ENCODE measurements at regions not wholly inside any gene's neighbourhood (a gene's known extent, or its start where the extent isn't known, plus 50 kb on each side); places are given as distances from the start of the nearest gene placed in this dataset.
"Not testable (repeated sequence)": the region's sequence is repeated elsewhere in the genome, so short reads cannot be mapped to it uniquely, and the experiment has no call there.

DNA sequence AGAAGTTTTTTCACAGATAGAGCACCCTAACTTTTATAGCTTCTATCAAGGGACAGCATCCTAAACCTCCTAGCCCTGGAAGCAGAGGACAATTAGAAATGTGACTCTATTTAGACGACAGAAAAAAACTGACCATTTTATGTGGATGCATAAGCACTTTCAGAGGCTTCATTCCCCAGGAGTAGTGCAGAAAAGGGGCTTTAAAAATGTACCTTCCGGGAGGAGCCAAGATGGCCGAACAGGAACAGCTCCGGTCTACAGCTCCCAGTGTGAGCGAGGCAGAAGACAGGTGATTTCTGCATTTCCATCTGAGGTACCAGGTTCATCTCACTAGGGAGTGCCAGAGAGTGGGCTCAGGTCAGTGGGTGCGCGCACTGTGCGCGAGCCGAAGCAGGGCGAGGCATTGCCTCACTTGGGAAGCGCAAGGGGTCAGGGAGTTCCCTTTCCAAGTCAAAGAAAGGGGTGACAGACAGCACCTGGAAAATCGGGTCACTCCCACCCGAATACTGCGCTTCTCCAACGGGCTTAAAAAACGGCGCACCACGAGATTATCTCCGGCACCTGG, 416.4 kb upstream of the C1orf87 start:
- H3K4me1 Mint-ChIP-seq; H3K36me3 Mint-ChIP-seq (ENCODE audit: low read depth); DNase-seq; H3K9me3 ChIP-seq (ENCODE audit: control insufficient read depth, low read length, poor library complexity, severe bottlenecking); ATAC-seq; H3K4me3 Mint-ChIP-seq; H3K27ac Mint-ChIP-seq; H3K27me3 Mint-ChIP-seq: not testable (repeated sequence)

DNA sequence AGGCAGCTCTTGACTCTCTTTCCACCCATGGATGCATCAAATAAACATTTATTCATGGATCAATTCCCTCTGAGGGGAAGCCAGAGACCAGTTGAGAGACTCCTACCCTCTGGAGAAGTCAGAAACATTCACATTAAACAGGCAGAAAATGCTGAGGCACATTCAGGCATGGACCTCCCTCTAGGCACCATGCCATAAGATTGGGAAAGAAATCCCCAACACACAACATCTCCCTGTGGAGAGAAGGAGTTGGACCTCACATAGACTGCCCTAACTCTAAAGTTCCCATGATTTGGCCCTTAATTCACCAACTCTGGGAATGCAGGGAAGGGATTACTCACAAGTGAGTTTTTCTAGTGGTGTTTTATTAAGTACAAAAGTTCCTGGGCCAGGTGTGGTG, 415.3 kb upstream of the C1orf87 start:
- no peak overlapping the region for H3K4me3 Mint-ChIP-seq
- H3K9me3 ChIP-seq (ENCODE audit: control insufficient read depth, low read length, poor library complexity, severe bottlenecking): no peaks in the 10 kb centered on the region
- no peaks in the 10 kb centered on the region for H3K36me3 Mint-ChIP-seq (ENCODE audit: low read depth)
- DNase-seq (no peak), ATAC-seq (no peak)
- H3K4me1 Mint-ChIP-seq: no peaks in the 10 kb centered on the region
- no peak overlapping the region for H3K27ac Mint-ChIP-seq
- H3K27me3 Mint-ChIP-seq: peaks cover 5% of the 10 kb centered on the region

DNA sequence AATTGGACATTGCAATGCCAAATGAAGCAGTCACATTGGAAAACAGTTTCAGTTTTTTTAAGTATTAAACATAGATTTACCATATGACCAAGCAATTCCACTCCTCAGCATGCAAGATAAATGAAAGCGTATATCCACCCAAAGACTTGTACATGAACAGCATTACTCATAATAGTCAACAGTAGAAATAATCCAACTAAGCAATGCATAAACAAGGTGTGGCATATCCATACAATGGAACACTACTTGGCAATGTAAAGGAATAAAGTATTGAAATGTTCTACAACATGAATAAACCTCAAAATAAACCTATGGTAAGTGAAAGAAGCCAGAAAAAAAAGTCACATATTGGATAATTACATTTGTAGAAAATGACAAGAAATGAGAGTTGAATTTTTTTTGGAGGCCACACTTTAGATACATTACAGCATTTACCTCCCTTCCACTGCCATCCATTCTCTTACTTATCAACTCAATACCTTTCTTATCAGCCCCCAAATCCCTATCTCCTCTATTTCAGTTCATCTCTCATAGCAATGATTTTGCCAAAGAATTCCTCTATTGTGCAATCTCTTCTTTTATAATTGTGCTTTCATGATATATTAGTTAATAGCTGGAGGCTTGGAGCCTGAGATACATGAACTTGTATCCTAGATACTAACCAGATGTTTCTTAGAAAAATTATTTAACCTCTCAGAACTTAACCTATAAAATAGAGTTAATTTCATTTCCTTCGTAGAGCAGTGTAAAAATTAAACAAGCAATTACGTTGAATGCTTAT, 414.2 kb upstream of the C1orf87 start:
- Mint-ChIP-seq H3K27me3 (peaks cover 5% of the 10 kb centered on the region), H3K4me3 (no peak overlapping the region), H3K4me1 (no peaks in the 10 kb centered on the region), H3K27ac (no peak overlapping the region), H3K36me3 (ENCODE audit: low read depth) (no peaks in the 10 kb centered on the region)
- no peak for ATAC-seq
- DNase-seq: no peak
- no peaks in the 10 kb centered on the region for H3K9me3 ChIP-seq (ENCODE audit: control insufficient read depth, low read length, poor library complexity, severe bottlenecking)

DNA sequence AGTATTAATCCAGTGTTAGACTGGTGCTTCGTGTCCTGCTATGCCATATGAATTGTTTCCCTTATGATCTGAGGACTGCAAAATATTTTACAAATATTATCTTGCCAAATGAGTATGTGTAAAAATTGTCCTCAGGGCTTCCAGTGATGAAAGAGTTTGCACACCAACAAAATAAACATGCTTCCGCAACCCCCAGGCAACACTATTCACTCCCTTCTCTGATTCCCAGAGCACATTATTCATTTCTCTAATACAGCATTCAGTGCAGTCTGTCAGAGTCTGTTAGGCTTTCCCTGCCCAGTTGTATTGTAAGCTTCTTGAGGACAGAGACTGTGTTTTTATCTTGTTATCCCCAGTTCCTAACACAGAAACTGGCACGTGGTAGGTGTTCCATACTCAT, 409.9 kb upstream of the C1orf87 start:
- Mint-ChIP-seq H3K27me3 (peaks cover under 1% of the 10 kb centered on the region), H3K4me3 (no peak overlapping the region), H3K27ac (no peak overlapping the region), H3K4me1 (no peaks in the 10 kb centered on the region), H3K36me3 (ENCODE audit: low read depth) (no peaks in the 10 kb centered on the region)
- ATAC-seq (no peak), DNase-seq (no peak)
- H3K9me3 ChIP-seq (ENCODE audit: control insufficient read depth, low read length, poor library complexity, severe bottlenecking): no peaks in the 10 kb centered on the region

DNA sequence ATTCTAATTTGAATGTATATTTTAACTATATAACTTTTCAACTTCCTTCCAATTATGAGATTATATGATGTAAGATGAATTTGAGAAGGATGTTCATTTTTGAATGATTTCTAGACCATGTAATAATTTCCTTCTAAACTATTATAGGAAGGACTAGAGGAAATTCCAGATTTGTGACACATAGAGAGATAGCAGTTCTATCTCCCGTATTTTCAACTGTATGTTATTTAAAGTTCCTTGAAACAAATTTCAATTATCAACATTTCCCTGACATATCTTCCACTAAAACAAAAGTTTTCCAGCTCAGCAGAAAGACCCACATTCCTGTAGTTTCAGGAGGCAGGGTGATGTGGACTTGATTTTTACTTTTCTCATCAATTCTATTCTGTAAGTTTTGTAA, 396.7 kb upstream of the C1orf87 start:
- DNase-seq: no peak
- no peak overlapping the region for H3K4me3 Mint-ChIP-seq
- H3K27ac Mint-ChIP-seq: no peak overlapping the region
- H3K4me1 Mint-ChIP-seq: no peaks in the 10 kb centered on the region
- H3K27me3 Mint-ChIP-seq: no peaks in the 10 kb centered on the region
- H3K36me3 Mint-ChIP-seq (ENCODE audit: low read depth): no peaks in the 10 kb centered on the region
- H3K9me3 ChIP-seq (ENCODE audit: control insufficient read depth, low read length, poor library complexity, severe bottlenecking): no peaks in the 10 kb centered on the region
- ATAC-seq: no peak

DNA sequence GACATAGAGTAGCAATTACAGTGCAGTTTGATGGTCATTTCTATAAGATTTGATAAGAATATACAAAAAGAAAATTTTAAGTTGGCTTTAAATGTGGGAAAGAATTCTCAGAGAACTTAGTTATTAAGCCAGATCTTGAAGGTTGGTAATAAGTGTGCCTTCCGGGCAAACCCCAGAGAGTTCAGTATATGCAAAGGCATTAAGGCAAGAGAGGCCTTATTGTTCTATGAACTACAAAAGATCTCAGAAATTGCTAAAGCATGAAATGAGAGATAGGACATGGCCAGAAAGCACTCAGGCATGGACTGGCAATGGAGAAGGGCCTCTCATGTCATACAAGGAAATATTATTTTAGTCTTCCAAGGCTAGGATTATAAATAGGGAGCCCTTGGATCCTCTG, 390.2 kb upstream of the C1orf87 start:
- Mint-ChIP-seq H3K27ac (no peak overlapping the region), H3K36me3 (ENCODE audit: low read depth) (no peaks in the 10 kb centered on the region), H3K4me3 (no peak overlapping the region), H3K4me1 (no peaks in the 10 kb centered on the region), H3K27me3 (no peaks in the 10 kb centered on the region)
- no peaks in the 10 kb centered on the region for H3K9me3 ChIP-seq (ENCODE audit: control insufficient read depth, low read length, poor library complexity, severe bottlenecking)
- no peak for DNase-seq
- ATAC-seq: no peak

DNA sequence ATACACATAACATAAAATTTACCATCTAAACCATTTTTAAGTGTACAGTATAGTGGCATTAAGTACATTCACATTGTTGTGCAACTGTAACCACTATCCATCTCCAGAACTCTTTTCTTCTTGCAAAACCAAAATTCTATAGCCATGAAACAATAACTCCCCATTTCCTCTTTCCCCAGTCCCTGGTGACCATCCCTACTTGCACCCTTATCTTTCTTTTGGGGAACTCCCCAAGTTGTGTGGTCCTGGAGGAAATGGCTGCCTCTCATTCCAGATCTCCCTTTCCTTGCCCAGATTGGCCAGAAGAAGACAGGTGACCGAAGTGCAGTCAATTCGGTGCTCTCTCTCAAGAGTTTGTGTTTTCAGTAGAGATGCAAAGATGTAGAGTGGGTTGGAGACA, 389.6 kb upstream of the C1orf87 start:
- H3K27me3 Mint-ChIP-seq: no peaks in the 10 kb centered on the region
- H3K4me3 Mint-ChIP-seq: no peak overlapping the region
- H3K36me3 Mint-ChIP-seq (ENCODE audit: low read depth): no peaks in the 10 kb centered on the region
- H3K4me1 Mint-ChIP-seq: no peaks in the 10 kb centered on the region
- ATAC-seq (no peak), DNase-seq (no peak)
- no peaks in the 10 kb centered on the region for H3K9me3 ChIP-seq (ENCODE audit: control insufficient read depth, low read length, poor library complexity, severe bottlenecking)
- no peak overlapping the region for H3K27ac Mint-ChIP-seq

DNA sequence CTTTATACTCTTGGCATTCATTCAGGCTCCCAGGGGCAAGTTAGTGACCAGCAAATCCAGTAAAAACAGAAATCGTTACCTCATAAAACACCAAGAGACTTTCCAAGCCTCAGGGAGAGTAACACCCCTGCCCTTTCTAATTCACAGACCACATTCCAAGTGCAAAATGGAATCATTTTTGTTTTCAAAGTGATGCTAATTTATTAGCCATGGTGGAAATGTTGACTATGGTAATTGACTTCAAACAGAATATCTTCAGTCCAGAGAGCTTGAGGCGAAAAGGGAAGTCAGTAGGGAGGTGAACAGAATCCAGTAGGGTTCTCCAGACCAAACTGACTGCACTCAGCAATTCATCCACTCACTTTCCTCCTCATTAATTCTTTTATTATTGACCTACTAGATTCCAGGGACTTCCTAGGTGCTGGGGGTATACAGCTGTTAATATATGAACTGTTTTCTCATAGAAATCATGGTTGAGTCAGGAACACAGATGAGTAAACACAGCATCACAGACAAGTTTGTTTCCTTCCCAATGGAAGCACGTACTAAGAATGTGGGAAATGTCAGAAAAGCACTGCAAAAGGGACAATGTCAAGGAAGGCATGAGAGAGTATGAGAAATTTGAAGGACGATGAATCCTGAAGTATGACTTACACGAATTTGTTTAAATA, 388.5 kb upstream of the C1orf87 start:
- no peak for ATAC-seq
- no peaks in the 10 kb centered on the region for H3K9me3 ChIP-seq (ENCODE audit: control insufficient read depth, low read length, poor library complexity, severe bottlenecking)
- Mint-ChIP-seq H3K27ac (no peak overlapping the region), H3K4me1 (no peaks in the 10 kb centered on the region), H3K27me3 (no peaks in the 10 kb centered on the region), H3K4me3 (no peak overlapping the region), H3K36me3 (ENCODE audit: low read depth) (no peaks in the 10 kb centered on the region)
- DNase-seq: no peak

DNA sequence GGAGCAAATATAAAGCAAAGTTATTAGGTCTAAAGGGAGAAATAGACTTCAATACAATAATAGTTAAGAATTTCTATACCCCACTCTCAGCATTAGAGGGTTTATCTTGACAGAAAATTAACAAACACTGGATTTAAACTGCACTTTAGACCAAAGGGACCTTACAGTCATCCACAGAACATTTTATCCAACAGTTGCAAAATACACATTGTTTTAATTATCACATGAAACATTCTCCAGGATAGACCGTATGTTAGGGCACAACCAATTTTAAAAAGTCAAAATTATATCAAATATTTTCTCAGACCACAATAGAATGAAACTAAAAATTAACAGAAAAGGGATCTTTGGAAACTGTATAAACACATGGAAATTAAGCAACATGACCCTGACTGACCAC, 384.5 kb upstream of the C1orf87 start:
- ATAC-seq (no peak), DNase-seq (no peak)
- H3K4me1 Mint-ChIP-seq: no peaks in the 10 kb centered on the region
- no peak overlapping the region for H3K27ac Mint-ChIP-seq
- H3K4me3 Mint-ChIP-seq: no peak overlapping the region
- no peaks in the 10 kb centered on the region for H3K36me3 Mint-ChIP-seq (ENCODE audit: low read depth)
- no peaks in the 10 kb centered on the region for H3K27me3 Mint-ChIP-seq
- peaks cover 2% of the 10 kb centered on the region for H3K9me3 ChIP-seq (ENCODE audit: control insufficient read depth, low read length, poor library complexity, severe bottlenecking)

DNA sequence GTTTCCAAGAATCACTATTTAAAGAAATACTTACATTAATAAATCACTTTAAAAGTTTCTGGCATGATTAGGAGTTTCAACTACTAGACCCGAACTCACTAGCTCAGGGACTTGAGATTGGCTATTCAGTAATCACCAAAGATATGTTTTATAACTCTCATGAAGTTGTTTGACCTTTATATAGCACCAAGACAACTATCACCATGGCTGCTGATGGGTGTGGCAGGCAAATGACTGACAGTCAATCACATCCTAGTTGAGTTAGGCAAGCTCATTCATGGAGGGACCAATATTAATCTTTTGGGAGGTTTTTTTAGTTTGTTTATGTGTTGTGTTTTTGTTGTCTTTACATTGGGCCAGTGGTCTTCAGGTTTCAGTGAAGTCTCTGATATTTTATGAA, 376.3 kb upstream of the C1orf87 start:
- Mint-ChIP-seq H3K4me1 (no peaks in the 10 kb centered on the region), H3K36me3 (ENCODE audit: low read depth) (no peaks in the 10 kb centered on the region), H3K27ac (no peak overlapping the region), H3K4me3 (no peak overlapping the region), H3K27me3 (no peaks in the 10 kb centered on the region)
- no peak for DNase-seq
- ATAC-seq: no peak
- H3K9me3 ChIP-seq (ENCODE audit: control insufficient read depth, low read length, poor library complexity, severe bottlenecking): peaks cover 2% of the 10 kb centered on the region

DNA sequence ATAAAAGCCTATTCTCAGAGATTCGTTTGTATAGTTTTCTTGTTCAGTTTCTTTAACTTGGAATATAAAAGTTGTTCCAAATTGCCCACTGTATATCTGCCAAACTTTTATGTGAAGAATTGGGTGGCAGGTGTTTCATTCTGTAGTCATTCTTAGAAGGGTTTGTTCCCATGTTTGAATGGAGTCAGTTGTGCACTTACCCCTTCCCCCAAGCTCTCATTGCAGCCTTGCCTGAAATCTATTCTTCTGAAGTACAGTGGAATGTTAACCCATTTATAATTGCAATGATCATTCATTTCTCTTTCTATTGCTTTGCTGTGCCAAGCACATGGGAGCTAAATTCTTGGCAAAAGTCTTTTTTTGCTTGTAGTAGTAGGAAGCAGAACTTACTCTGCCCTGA, 375.3 kb upstream of the C1orf87 start:
- Mint-ChIP-seq H3K4me3 (no peak overlapping the region), H3K27ac (no peak overlapping the region), H3K27me3 (no peaks in the 10 kb centered on the region), H3K36me3 (ENCODE audit: low read depth) (no peaks in the 10 kb centered on the region), H3K4me1 (no peaks in the 10 kb centered on the region)
- ATAC-seq (no peak), DNase-seq (no peak)
- H3K9me3 ChIP-seq (ENCODE audit: control insufficient read depth, low read length, poor library complexity, severe bottlenecking): no peaks in the 10 kb centered on the region

DNA sequence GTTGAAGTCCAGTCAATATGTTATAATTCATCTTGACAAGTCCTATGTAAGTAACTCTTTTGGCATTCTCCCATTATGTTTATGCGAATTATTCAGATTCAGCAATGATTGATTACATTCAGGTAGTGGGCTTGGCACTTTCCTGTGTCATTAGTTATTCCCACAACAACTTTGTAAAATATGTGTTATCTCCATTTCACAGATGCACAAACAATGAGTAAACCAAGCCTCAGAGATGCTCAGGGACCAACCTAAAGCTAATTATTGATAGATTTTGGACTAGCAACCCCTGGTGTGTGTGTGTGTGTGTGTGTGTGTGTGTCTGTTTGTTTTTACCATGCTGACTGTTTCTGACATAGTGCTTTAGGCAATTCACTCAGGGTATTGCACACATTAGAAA, 371.1 kb upstream of the C1orf87 start:
- Mint-ChIP-seq H3K27me3 (no peaks in the 10 kb centered on the region), H3K4me3 (no peak overlapping the region), H3K4me1 (no peaks in the 10 kb centered on the region), H3K36me3 (ENCODE audit: low read depth) (no peaks in the 10 kb centered on the region), H3K27ac (no peak overlapping the region)
- no peaks in the 10 kb centered on the region for H3K9me3 ChIP-seq (ENCODE audit: control insufficient read depth, low read length, poor library complexity, severe bottlenecking)
- ATAC-seq (no peak), DNase-seq (no peak)

DNA sequence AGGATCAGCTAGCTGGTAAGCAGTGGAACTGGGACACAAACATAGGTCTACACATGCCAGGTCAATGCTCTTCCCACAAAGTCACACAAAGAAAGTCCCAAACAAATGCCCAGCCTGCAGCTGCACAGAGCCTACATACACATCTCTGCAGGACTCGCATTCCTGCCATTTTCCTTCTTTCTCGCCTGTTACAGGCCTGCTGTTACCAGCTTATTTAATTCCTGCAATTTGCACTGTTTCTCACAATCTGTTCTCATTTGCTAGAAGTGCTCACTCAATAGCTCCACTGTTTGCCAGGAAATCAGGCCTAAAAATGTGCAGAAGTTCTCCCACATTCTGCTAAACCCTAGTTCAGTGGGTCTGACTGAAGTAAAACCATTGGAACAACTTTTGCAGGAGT, 362.6 kb upstream of the C1orf87 start:
- ATAC-seq (no peak), DNase-seq (no peak)
- no peaks in the 10 kb centered on the region for H3K9me3 ChIP-seq (ENCODE audit: control insufficient read depth, low read length, poor library complexity, severe bottlenecking)
- Mint-ChIP-seq H3K27me3 (no peaks in the 10 kb centered on the region), H3K4me3 (no peak overlapping the region), H3K27ac (no peak overlapping the region), H3K4me1 (no peaks in the 10 kb centered on the region), H3K36me3 (ENCODE audit: low read depth) (no peaks in the 10 kb centered on the region)

DNA sequence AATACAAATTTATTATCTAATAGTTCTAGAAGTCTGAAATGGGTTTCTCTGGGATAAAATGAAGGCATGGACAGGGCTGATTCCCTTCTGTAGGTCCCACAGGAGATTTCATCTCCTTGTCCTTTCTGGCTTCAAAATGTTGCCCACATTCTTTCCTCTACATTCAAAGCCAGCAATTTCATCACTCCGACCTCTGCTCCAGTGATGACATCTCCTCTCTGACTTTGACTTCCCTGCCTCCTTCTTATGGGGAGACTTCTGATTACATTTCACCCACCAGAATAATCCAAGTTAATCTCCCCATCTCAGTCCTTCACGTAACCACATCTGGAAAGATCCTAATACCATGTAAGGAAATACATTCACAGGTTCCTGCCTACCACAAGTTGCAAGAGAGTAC, 358.0 kb upstream of the C1orf87 start:
- H3K36me3 Mint-ChIP-seq (ENCODE audit: low read depth): no peaks in the 10 kb centered on the region
- H3K9me3 ChIP-seq (ENCODE audit: control insufficient read depth, low read length, poor library complexity, severe bottlenecking): no peaks in the 10 kb centered on the region
- DNase-seq (no peak), ATAC-seq (no peak)
- no peaks in the 10 kb centered on the region for H3K27me3 Mint-ChIP-seq
- no peak overlapping the region for H3K4me3 Mint-ChIP-seq
- no peak overlapping the region for H3K27ac Mint-ChIP-seq
- no peaks in the 10 kb centered on the region for H3K4me1 Mint-ChIP-seq

All from T-helper 17 cell (primary cell).